A549 (cell line): ENCODE measurements at regions not wholly inside any gene's neighbourhood (a gene's known extent, or its start where the extent isn't known, plus 50 kb on each side); places are given as distances from the start of the nearest gene placed in this dataset.

Experiments used
- CBX8 ChIP-seq: fragments of 200-600 bp; sonication (generic); IDR thresholded peaks from 2 replicates; pipeline ENCODE4 v1.6.1; 2016
- CEBPB ChIP-seq, 2 experiments: fragments of >200 bp in 1 of 2; sonication (Bioruptor Twin) in 1 of 2; formaldehyde crosslinking in 1 of 2; IDR thresholded peaks; 2 replicates each; pipeline ENCODE4 v1.6.1; 2012 to 2016
- HEYL ChIP-seq: fragments of 250-450 bp; sonication (Bioruptor Pico); IDR thresholded peaks from 2 replicates; pipeline ENCODE4 v1.8.0; 2021; ENCODE audit warnings: mild to moderate bottlenecking, moderate library complexity
- HOXA7 ChIP-seq: fragments of 250-450 bp; sonication (Bioruptor Pico); IDR thresholded peaks from 2 replicates; pipeline ENCODE4 v1.5.0; 2020; ENCODE audit warnings: mild to moderate bottlenecking, moderate library complexity
- JUN ChIP-seq, 2 experiments: fragments of >200 bp; sonication (Bioruptor Twin); formaldehyde crosslinking; IDR thresholded peaks; 2 replicates in 1 of 2; 3 replicates in 1 of 2; pipeline ENCODE4 v1.6.1; 2016 to 2017
- MAZ ChIP-seq: fragments of 150-350 bp; IDR thresholded peaks from 2 replicates; pipeline ENCODE4 v1.6.1; 2014; ENCODE audit warnings: antibody characterized with exemption, low read depth, low read length, borderline replicate concordance
- MYC ChIP-seq: IDR thresholded peaks from 2 replicates; pipeline ENCODE4 v1.6.1; 2012; ENCODE audit warnings: mild to moderate bottlenecking, inconsistent platforms, low read length, improper control_type of control experiment, borderline replicate concordance
- POLR2A ChIP-seq: IDR thresholded peaks from 2 replicates; pipeline ENCODE4 v1.6.1; 2012; ENCODE audit warnings: mild to moderate bottlenecking, low read length
- TP53 ChIP-seq: fragments of 250-450 bp; sonication (Bioruptor Pico); IDR thresholded peaks from 2 replicates; pipeline ENCODE4 v1.5.0; 2021; ENCODE audit warnings: mild to moderate bottlenecking, moderate library complexity
- ZFP36 ChIP-seq: fragments of 450-650 bp; IDR thresholded peaks from 2 replicates; pipeline ENCODE4 v1.6.1; 2014; ENCODE audit warnings: borderline replicate concordance; ENCODE audit not compliant: partially characterized antibody
- TF ChIP-seq, protein P1 (sequence below): IDR thresholded peaks from 2 replicates; pipeline ENCODE4 v1.6.1; 2012
- TF ChIP-seq, protein P2 (sequence below): fragments of >200 bp; sonication (Bioruptor Twin); formaldehyde crosslinking; IDR thresholded peaks from 3 replicates; pipeline ENCODE4 v1.5.1; 2016
- TF ChIP-seq, protein P3 (sequence below): fragments of 250-450 bp; sonication (Bioruptor Pico); IDR thresholded peaks from 2 replicates; pipeline ENCODE4 v1.5.0; 2020; ENCODE audit warnings: low read depth, mild to moderate bottlenecking, moderate library complexity

DNA sequence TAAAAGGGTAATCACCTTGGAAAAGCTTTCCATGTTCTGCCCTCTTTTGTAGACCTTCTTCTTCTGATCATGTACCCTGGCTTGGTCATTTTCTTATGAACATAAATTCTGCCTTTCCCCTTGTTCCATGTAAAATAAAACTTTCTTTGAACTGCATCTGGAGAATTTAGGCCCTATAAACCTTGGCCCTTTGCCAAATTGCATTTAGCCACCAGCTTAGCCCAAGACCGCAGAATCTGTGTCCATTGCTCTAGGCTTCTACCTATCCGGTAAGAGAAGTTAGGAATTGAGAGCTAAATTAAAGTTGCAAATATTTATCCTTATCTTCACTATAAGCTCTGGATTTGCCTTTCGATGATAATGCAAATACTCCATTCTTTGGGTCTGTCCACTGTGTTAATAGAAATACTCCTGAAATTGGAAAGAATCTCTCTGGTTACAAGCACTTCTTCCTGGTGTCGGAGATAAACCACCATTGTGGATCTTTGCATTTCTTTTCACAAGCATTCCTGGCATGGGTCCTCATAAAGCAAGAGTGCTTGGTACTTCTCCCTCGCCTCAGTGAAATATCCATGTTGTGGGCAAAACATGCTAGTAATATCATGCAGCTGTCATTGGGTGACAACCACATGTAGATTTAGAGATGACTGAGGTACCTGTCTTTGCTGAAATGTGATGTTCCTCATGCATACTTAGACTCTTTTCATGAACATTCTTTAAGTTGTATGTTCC is 698.0 kb upstream of the WWC1 start:
- TF ChIP-seq TP53 (CRISPR knock-in tag) = no peak
- no peak for TF ChIP-seq JUN (IDR thresholded peaks at IDR 0.05)
- TF ChIP-seq, protein P1, sequence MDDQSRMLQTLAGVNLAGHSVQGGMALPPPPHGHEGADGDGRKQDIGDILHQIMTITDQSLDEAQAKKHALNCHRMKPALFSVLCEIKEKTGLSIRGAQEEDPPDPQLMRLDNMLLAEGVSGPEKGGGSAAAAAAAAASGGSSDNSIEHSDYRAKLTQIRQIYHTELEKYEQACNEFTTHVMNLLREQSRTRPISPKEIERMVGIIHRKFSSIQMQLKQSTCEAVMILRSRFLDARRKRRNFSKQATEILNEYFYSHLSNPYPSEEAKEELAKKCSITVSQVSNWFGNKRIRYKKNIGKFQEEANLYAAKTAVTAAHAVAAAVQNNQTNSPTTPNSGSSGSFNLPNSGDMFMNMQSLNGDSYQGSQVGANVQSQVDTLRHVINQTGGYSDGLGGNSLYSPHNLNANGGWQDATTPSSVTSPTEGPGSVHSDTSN = no peak
- TF ChIP-seq HEYL = no peak
- no peak for TF ChIP-seq POLR2A
- TF ChIP-seq, protein P2, sequence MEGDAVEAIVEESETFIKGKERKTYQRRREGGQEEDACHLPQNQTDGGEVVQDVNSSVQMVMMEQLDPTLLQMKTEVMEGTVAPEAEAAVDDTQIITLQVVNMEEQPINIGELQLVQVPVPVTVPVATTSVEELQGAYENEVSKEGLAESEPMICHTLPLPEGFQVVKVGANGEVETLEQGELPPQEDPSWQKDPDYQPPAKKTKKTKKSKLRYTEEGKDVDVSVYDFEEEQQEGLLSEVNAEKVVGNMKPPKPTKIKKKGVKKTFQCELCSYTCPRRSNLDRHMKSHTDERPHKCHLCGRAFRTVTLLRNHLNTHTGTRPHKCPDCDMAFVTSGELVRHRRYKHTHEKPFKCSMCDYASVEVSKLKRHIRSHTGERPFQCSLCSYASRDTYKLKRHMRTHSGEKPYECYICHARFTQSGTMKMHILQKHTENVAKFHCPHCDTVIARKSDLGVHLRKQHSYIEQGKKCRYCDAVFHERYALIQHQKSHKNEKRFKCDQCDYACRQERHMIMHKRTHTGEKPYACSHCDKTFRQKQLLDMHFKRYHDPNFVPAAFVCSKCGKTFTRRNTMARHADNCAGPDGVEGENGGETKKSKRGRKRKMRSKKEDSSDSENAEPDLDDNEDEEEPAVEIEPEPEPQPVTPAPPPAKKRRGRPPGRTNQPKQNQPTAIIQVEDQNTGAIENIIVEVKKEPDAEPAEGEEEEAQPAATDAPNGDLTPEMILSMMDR = no peak
- TF ChIP-seq CEBPB (IDR thresholded peaks at IDR 0.05) = no peak
- TF ChIP-seq MYC = no peak
- TF ChIP-seq ZFP36 = no peak
- TF ChIP-seq HOXA7 (CRISPR knock-in tag) = no peak
- no peak for TF ChIP-seq MAZ
- TF ChIP-seq, protein P3, sequence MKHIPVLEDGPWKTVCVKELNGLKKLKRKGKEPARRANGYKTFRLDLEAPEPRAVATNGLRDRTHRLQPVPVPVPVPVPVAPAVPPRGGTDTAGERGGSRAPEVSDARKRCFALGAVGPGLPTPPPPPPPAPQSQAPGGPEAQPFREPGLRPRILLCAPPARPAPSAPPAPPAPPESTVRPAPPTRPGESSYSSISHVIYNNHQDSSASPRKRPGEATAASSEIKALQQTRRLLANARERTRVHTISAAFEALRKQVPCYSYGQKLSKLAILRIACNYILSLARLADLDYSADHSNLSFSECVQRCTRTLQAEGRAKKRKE (CRISPR knock-in tag) = no peak
- TF ChIP-seq CBX8 = no peak
